ENCODE measurements at regions not wholly inside any gene's neighbourhood (a gene's known extent, or its start where the extent isn't known, plus 50 kb on each side); places are given as distances from the start of the nearest gene placed in this dataset.

DNA sequence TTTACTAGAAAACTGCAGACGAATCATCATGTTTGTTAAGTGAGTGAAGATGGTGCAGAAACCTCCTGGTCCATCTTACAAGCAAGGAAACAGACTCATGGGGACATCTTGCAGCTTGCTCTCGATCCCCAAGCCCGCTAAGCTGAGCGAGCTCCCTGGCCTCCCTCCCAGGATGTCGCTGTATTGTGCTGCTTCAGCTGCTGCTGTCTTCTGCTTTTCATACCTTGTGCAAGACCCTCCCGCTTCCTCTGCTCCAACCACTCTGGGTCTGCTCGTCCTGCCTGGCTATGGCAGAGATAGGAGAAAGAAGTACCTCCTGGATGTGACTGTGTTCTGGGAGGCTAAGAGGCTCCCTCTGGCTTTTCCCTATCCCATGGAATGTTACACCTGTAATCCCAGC is 285.2 kb upstream of the FZD8 start:
- TF ChIP-seq, protein P1, sequence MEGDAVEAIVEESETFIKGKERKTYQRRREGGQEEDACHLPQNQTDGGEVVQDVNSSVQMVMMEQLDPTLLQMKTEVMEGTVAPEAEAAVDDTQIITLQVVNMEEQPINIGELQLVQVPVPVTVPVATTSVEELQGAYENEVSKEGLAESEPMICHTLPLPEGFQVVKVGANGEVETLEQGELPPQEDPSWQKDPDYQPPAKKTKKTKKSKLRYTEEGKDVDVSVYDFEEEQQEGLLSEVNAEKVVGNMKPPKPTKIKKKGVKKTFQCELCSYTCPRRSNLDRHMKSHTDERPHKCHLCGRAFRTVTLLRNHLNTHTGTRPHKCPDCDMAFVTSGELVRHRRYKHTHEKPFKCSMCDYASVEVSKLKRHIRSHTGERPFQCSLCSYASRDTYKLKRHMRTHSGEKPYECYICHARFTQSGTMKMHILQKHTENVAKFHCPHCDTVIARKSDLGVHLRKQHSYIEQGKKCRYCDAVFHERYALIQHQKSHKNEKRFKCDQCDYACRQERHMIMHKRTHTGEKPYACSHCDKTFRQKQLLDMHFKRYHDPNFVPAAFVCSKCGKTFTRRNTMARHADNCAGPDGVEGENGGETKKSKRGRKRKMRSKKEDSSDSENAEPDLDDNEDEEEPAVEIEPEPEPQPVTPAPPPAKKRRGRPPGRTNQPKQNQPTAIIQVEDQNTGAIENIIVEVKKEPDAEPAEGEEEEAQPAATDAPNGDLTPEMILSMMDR (conservative IDR thresholded peaks at IDR 0.05; ENCODE audit: low read length) = no peak
- TF ChIP-seq EZH2phosphoT487 (IDR thresholded peaks at IDR 0.05; ENCODE audit: borderline replicate concordance) = no peak

Data from Loucy (cell line).